ENCODE measurements at regions not wholly inside any gene's neighbourhood (a gene's known extent, or its start where the extent isn't known, plus 50 kb on each side); places are given as distances from the start of the nearest gene placed in this dataset.

- Histone ChIP-seq H3K27me3 (no peaks in the 10 kb centered on the region), H3K27ac (no peak overlapping the region), H3K36me3 (no peaks in the 10 kb centered on the region), H3K4me2 (no peak overlapping the region), H3K4me1 (no peaks in the 10 kb centered on the region), H3K9me3 (no peaks in the 10 kb centered on the region), H3K9ac (no peak overlapping the region), H4K20me1 (no peaks in the 10 kb centered on the region), H3K4me3 (no peak overlapping the region)
- TF ChIP-seq Cebpa-rat (IDR thresholded peaks at IDR 0.05) = no peak
Observed at GRCh38 chr5:155750571-155750970, 576.4 kb upstream of the SGCD start.

GRCh38 chr5:155753943-155754581 lies 572.9 kb upstream of the SGCD start:
- no peak overlapping the region for H3K27ac ChIP-seq
- H3K4me1 ChIP-seq = no peaks in the 10 kb centered on the region

DNA sequence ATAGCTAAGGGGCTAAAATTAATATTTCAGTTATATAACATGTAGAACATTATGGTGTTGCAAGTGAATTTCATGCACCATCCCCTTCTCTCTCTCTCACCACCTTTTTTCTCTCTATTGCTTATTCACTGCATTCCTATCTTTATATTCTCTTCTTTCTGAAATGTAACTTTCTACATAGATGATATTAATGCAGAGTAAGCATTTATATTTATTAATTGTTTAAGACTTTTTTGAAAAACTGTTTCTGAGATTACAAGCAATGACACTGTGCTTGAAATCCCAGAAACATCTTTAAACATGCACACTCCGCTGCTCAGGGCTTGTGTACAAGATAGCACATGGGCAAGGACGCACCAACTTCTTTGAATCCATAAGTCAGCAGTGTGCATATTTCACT lies 567.7 kb upstream of the SGCD start:
- no peaks in the 10 kb centered on the region for H3K9me3 ChIP-seq
- H3K4me1 ChIP-seq = no peaks in the 10 kb centered on the region
- no peaks in the 10 kb centered on the region for H3K36me3 ChIP-seq
- no peak for TF ChIP-seq Cebpa-rat (IDR thresholded peaks at IDR 0.05)
- no peak overlapping the region for H3K9ac ChIP-seq
- no peak overlapping the region for H3K4me3 ChIP-seq
- H3K27me3 ChIP-seq = no peaks in the 10 kb centered on the region
- H4K20me1 ChIP-seq = no peaks in the 10 kb centered on the region
- no peak overlapping the region for H3K4me2 ChIP-seq
- no peak overlapping the region for H3K27ac ChIP-seq

More at GRCh38 chr5:155753943-155754581, 572.9 kb upstream of the SGCD start:
- no peak overlapping the region for H3K4me3 ChIP-seq
- H3K9ac ChIP-seq = no peak overlapping the region
- H3K27me3 ChIP-seq = no peaks in the 10 kb centered on the region
- no peaks in the 10 kb centered on the region for H3K9me3 ChIP-seq
- no peaks in the 10 kb centered on the region for H4K20me1 ChIP-seq
- TF ChIP-seq Cebpa-rat (IDR thresholded peaks at IDR 0.05) = no peak
- H3K36me3 ChIP-seq = no peaks in the 10 kb centered on the region
- H3K4me2 ChIP-seq = no peak overlapping the region

DNA sequence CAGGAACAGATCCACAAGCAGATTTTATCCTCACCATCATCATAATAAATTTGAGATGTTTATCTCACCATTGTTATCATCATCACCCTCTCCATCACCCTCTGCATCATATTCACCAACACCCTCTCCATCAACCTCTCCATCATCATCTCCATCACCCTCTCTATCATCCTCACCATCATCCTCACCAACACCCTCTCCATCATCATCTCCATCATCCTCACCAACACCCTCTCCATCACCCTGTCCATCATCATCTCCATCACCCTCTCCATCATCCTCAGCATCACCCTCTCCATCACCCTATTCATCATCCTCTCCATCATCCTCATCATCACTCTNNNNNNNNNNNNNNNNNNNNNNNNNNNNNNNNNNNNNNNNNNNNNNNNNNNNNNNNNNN lies 567.0 kb upstream of the SGCD start:
- no peaks in the 10 kb centered on the region for H3K27me3 ChIP-seq
- H3K4me3 ChIP-seq = no peak overlapping the region
- no peak for TF ChIP-seq Cebpa-rat (IDR thresholded peaks at IDR 0.05)
- H3K27ac ChIP-seq = no peak overlapping the region
- no peak overlapping the region for H3K9ac ChIP-seq
- H3K9me3 ChIP-seq = no peaks in the 10 kb centered on the region
- no peaks in the 10 kb centered on the region for H3K36me3 ChIP-seq
- no peaks in the 10 kb centered on the region for H3K4me1 ChIP-seq
- H3K4me2 ChIP-seq = no peak overlapping the region
- no peaks in the 10 kb centered on the region for H4K20me1 ChIP-seq

- Histone ChIP-seq H3K9ac (no peak overlapping the region), H3K4me1 (no peaks in the 10 kb centered on the region), H4K20me1 (no peaks in the 10 kb centered on the region), H3K36me3 (no peaks in the 10 kb centered on the region), H3K27me3 (no peaks in the 10 kb centered on the region), H3K4me2 (no peak overlapping the region), H3K4me3 (no peak overlapping the region), H3K27ac (no peak overlapping the region), H3K9me3 (no peaks in the 10 kb centered on the region)
- no peak for TF ChIP-seq Cebpa-rat (IDR thresholded peaks at IDR 0.05)
Observed at GRCh38 chr5:155761502-155761901, 565.5 kb upstream of the SGCD start.

GRCh38 chr5:155765715-155766114 lies 561.2 kb upstream of the SGCD start:
- Histone ChIP-seq H3K27me3 (no peaks in the 10 kb centered on the region), H3K4me3 (no peak overlapping the region), H3K4me1 (no peaks in the 10 kb centered on the region), H3K36me3 (no peaks in the 10 kb centered on the region), H4K20me1 (no peaks in the 10 kb centered on the region), H3K9me3 (no peaks in the 10 kb centered on the region), H3K27ac (no peak overlapping the region), H3K9ac (no peak overlapping the region), H3K4me2 (no peak overlapping the region)
- TF ChIP-seq Cebpa-rat (IDR thresholded peaks at IDR 0.05) = no peak

- Histone ChIP-seq H3K27me3 (no peaks in the 10 kb centered on the region), H4K20me1 (no peaks in the 10 kb centered on the region), H3K27ac (no peak overlapping the region), H3K4me3 (no peak overlapping the region), H3K9ac (no peak overlapping the region), H3K9me3 (no peaks in the 10 kb centered on the region), H3K4me2 (no peak overlapping the region), H3K4me1 (no peaks in the 10 kb centered on the region), H3K36me3 (no peaks in the 10 kb centered on the region)
- no peak for TF ChIP-seq Cebpa-rat (IDR thresholded peaks at IDR 0.05)
Observed at GRCh38 chr5:155767470-155767869, 559.5 kb upstream of the SGCD start.

DNA sequence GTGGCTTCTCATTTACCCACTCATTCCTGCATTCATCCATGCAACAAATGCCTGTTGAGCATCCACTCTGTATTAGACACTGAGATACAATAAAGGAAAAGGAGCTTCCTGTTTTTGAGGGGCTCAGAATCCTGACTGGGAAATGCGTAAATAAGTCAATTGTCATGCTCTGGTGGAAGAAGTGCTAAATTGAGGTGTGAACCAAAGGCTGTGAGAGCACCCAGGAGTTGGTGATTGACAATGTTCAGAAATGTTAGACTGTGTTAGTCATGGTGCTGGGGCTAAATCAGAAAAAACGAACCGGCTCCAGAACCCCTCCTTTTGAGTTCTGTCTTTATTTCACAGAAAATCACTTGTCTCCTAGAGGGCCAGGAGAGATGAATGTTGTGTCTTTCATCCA lies 558.6 kb upstream of the SGCD start:
- H3K4me3 ChIP-seq = no peak overlapping the region
- H3K4me1 ChIP-seq = no peaks in the 10 kb centered on the region
- no peaks in the 10 kb centered on the region for H3K9me3 ChIP-seq
- H3K4me2 ChIP-seq = no peak overlapping the region
- no peak for TF ChIP-seq Cebpa-rat (IDR thresholded peaks at IDR 0.05)
- H3K36me3 ChIP-seq = no peaks in the 10 kb centered on the region
- no peaks in the 10 kb centered on the region for H3K27me3 ChIP-seq
- H3K9ac ChIP-seq = no peak overlapping the region
- H4K20me1 ChIP-seq = no peaks in the 10 kb centered on the region
- no peak overlapping the region for H3K27ac ChIP-seq

DNA sequence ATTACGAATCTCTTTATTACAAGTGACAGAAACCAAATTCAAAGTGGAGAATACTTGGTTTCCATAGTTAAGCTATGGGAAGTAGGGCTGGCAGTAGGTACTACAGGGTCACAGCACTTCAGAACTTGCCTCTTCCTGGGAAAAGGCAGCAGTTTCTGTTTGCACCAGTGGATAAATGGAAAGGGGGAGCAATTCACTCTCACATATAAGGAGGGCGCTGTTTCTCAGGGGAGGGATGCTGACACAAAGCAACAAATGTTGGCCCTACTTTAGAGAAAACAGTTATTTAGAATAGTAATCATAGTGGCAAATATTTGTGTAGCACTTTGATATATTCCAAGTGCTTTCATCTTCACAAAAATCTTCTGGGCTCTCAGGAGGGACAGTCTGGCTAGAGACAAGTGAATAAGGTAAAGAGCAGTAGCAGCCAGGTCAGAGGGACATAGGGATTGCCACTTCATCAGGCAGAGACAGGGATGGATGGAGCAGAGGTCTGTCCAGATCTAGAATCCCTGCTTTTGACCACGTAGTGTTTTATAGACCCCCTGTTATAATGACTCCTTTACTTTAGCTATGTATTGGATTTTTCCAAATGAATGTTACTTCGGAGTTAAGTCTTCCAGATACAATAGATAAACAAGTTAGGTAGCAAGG lies 554.8 kb upstream of the SGCD start:
- Histone ChIP-seq H3K27me3 (no peaks in the 10 kb centered on the region), H3K9ac (no peak overlapping the region), H3K36me3 (no peaks in the 10 kb centered on the region), H3K4me3 (no peak overlapping the region), H3K27ac (no peak overlapping the region), H4K20me1 (no peaks in the 10 kb centered on the region), H3K4me2 (no peak overlapping the region), H3K4me1 (no peaks in the 10 kb centered on the region), H3K9me3 (no peaks in the 10 kb centered on the region)
- no peak for TF ChIP-seq Cebpa-rat (IDR thresholded peaks at IDR 0.05)

GRCh38 chr5:155773680-155774079 lies 553.3 kb upstream of the SGCD start:
- Histone ChIP-seq H3K36me3 (no peaks in the 10 kb centered on the region), H3K27ac (no peak overlapping the region), H3K4me2 (no peak overlapping the region), H3K27me3 (no peaks in the 10 kb centered on the region), H3K9me3 (no peaks in the 10 kb centered on the region), H3K9ac (no peak overlapping the region), H3K4me3 (no peak overlapping the region), H3K4me1 (no peaks in the 10 kb centered on the region), H4K20me1 (no peaks in the 10 kb centered on the region)
- no peak for TF ChIP-seq Cebpa-rat (IDR thresholded peaks at IDR 0.05)

All from BLaER1 (cell line).